WI38 (cell line): ENCODE measurements at regions not wholly inside any gene's neighbourhood (a gene's known extent, or its start where the extent isn't known, plus 50 kb on each side); places are given as distances from the start of the nearest gene placed in this dataset.

Experiments used
- H3K4me3 ChIP-seq: 2 replicates; pipeline ENCODE4 v1.5.1; 2011; ENCODE audit warnings: low read depth, mild to moderate bottlenecking, control low read depth, low read length
- TF ChIP-seq, protein P1 (sequence below): IDR thresholded peaks from 2 replicates; pipeline ENCODE4 v1.5.1; 2012; ENCODE audit warnings: low read depth, mild to moderate bottlenecking, control low read depth, low read length

DNA sequence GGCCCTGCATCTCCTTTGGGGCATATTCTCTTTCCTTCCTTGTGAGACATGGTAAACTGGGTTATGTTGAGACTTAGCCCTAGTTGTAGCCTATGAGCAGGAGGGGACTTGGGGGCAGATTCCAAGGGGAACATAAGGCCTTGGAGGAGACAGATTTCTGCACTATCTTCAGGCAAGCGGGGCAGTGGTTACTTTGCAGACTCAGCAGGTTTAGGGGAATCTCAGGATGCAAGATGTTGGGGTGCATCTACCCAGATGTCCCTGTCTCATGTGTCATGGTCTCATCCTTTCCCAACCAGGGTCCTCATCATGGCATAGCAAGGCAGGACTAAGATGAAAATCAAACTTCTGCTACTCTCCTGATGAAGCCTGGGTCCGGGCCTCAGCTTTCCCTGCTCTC, 58.6 kb upstream of the PTPRT start:
- no peak overlapping the region for H3K4me3 ChIP-seq
- TF ChIP-seq, protein P1, sequence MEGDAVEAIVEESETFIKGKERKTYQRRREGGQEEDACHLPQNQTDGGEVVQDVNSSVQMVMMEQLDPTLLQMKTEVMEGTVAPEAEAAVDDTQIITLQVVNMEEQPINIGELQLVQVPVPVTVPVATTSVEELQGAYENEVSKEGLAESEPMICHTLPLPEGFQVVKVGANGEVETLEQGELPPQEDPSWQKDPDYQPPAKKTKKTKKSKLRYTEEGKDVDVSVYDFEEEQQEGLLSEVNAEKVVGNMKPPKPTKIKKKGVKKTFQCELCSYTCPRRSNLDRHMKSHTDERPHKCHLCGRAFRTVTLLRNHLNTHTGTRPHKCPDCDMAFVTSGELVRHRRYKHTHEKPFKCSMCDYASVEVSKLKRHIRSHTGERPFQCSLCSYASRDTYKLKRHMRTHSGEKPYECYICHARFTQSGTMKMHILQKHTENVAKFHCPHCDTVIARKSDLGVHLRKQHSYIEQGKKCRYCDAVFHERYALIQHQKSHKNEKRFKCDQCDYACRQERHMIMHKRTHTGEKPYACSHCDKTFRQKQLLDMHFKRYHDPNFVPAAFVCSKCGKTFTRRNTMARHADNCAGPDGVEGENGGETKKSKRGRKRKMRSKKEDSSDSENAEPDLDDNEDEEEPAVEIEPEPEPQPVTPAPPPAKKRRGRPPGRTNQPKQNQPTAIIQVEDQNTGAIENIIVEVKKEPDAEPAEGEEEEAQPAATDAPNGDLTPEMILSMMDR = no peak

DNA sequence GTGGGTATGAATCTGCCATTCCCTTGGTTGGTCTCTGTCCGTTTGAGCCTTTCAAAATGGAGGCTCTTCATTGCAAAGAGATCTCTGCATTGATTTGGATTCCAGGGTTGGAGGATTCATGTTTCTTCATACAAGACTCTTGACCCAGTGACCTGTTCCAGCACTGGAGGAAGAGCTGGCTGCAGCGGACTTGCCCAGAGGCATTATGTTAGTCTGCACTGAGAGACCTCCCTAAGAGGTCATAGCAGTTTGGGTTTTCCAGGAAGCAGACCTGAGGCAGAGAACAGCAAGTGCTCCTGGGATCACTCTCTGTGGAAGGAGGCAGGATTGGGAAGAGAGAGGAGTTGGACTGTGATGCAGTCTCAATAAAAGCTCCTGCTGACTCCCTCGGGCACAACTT, 57.7 kb upstream of the PTPRT start:
- H3K4me3 ChIP-seq = no peak overlapping the region
- TF ChIP-seq, protein P1 = no peak

DNA sequence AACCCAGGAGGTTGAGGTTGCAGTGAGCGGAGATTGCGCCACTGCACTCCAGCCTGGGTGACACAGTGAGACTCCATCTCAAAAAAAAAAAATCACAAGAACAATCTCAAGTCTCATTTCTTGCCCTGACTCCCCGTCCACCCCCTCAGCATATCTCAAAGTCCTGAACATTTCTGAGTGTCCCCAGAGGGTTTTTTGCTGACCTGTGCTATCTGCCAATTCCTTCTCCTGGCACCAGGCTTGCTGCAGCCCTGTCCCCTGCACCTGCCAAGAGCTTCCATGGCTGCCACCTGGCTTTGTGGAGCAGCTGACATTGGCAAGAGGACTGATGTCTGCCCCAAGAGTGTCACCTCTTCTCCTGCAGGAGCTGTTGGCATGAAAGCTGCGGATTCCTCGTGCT, 54.9 kb upstream of the PTPRT start:
- TF ChIP-seq, protein P1 = no peak
- no peak overlapping the region for H3K4me3 ChIP-seq

DNA sequence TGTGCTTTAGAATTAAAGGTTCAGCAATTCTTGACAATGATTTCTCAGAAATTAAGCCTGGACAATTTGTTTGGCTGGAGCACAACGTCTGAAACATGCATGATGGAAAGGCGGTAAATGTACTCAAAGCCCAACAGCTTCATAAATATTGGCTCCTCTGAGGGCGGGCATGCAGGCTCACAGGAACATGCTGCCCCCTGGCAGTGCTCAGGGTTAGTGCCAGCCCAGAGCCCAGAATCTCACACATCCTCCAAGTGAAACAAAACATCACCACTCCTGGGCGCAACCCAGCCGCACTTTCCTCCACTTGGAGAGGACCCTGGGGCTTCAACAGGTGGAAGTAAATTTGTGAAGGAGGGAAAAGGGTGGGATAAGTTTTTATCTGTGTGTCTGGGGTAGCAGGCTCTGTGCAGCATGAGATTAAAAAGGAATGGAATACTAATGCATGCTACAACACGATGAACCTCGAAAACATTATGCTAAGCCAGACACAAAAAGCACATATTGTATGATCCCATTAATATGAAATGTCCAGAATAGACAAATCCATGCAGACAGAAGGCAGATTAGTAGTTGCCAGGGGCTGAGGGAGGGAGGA, 54.1 kb upstream of the PTPRT start:
- TF ChIP-seq, protein P1 = no peak
- H3K4me3 ChIP-seq = no peak overlapping the region

DNA sequence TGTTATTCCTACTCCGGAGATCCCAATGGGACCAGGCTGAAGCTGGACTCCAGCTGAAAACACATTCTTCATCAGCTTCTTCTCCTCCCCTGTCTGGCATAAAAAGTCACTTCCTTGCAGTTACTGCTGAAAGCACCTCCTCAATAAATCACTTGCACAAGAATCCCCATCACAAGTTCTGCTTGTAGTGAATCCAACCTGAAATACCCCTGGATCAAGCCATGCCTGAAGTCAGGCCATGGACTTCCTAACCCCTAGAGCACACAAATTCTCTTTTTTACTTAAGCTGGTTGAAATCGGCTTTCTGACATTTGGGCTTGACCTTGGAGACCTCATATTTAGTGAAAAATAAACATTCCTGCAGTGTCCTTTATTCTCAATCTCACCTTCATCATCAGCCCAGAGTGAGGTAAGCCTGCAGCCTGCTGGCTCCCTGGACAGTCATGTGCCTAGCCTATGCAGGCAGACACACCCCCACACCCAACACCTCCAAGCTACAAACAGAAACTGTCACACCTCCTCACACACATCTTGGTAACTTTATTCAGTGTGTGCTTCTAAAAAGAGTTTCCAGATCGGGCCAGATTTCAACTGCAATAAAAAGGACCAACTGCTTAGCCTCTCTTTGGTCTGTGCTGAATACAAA, 51.5 kb upstream of the PTPRT start:
- TF ChIP-seq, protein P1 = no peak
- H3K4me3 ChIP-seq = no peak overlapping the region
